22Rv1 (cell line): ENCODE measurements at regions not wholly inside any gene's neighbourhood (a gene's known extent, or its start where the extent isn't known, plus 50 kb on each side); places are given as distances from the start of the nearest gene placed in this dataset.

ENCODE experiments used
- H3K27ac ChIP-seq: fragments of 450-650 bp; 2 replicates; pipeline ENCODE4 v1.5.1; 2017
- CTCF ChIP-seq: fragments of 450-650 bp; IDR thresholded peaks from 2 replicates; pipeline ENCODE4 v1.5.1; 2017; ENCODE audit warnings: mild to moderate bottlenecking
- ZFX ChIP-seq: fragments of 450-650 bp; IDR thresholded peaks from 2 replicates; pipeline ENCODE4 v1.6.1; 2017; ENCODE audit warnings: antibody characterized with exemption, borderline replicate concordance

GRCh38 chr11:42249956-42250355 is 790.5 kb upstream of the LRRC4C start:
- TF ChIP-seq ZFX: no peak
- no peak for TF ChIP-seq CTCF

GRCh38 chr11:42251984-42252383 is 792.5 kb upstream of the LRRC4C start:
- no peak overlapping the region for H3K27ac ChIP-seq
- TF ChIP-seq ZFX: no peak
- no peak for TF ChIP-seq CTCF

More at GRCh38 chr11:42249956-42250355, 790.5 kb upstream of the LRRC4C start:
- H3K27ac ChIP-seq: no peak overlapping the region

- TF ChIP-seq ZFX (no peak), CTCF (no peak)
- H3K27ac ChIP-seq: no peak overlapping the region
These were observed 793.7 kb upstream of the LRRC4C start for GRCh38 chr11:42253156-42253555.

GRCh38 chr11:42255906-42256305 is 796.5 kb upstream of the LRRC4C start:
- TF ChIP-seq CTCF (no peak), ZFX (no peak)
- H3K27ac ChIP-seq: no peak overlapping the region

GRCh38 chr11:42257534-42257933 is 798.1 kb upstream of the LRRC4C start:
- TF ChIP-seq CTCF (no peak), ZFX (no peak)
- no peak overlapping the region for H3K27ac ChIP-seq

- no peak overlapping the region for H3K27ac ChIP-seq
- TF ChIP-seq CTCF (no peak), ZFX (no peak)
These were observed 805.6 kb upstream of the LRRC4C start for GRCh38 chr11:42265072-42265471.

GRCh38 chr11:42271306-42271705 is 811.9 kb upstream of the LRRC4C start:
- no peak overlapping the region for H3K27ac ChIP-seq
- no peak for TF ChIP-seq ZFX
- TF ChIP-seq CTCF: no peak
